Lower leg skin (tissue), 3 donors: ENCODE measurements at regions not wholly inside any gene's neighbourhood (a gene's known extent, or its start where the extent isn't known, plus 50 kb on each side); places are given as distances from the start of the nearest gene placed in this dataset.

Experiments
- CTCF ChIP-seq, 3 donors: fragments of 450-650 bp; IDR thresholded peaks; one replicate each; pipeline ENCODE4 v1.5.1; 2016; ENCODE audit warnings: antibody characterized with exemption in 3 of 3, mild to moderate bottlenecking in 3 of 3, moderate library complexity in 2 of 3
- POLR2A ChIP-seq, 2 donors: fragments of 450-650 bp; IDR thresholded peaks; one replicate each; pipeline ENCODE4 v1.6.1; 2016 to 2017; ENCODE audit warnings: antibody characterized with exemption in 2 of 2, mild to moderate bottlenecking in 1 of 2, moderate library complexity in 1 of 2

GRCh38 chr4:85200106-85200505, 233.6 kb upstream of the WDFY3 start:
- TF ChIP-seq CTCF (IDR thresholded peaks at IDR 0.05) (no peak), POLR2A (IDR thresholded peaks at IDR 0.05) (no peak)
